Stimulated activated CD4-positive, alpha-beta T cell treated with anti-CD3 and anti-CD28 coated beads, Interleukin-2, amount 100 ng/mL, for 24 hours (primary cell): ENCODE measurements at regions not wholly inside any gene's neighbourhood (a gene's known extent, or its start where the extent isn't known, plus 50 kb on each side); places are given as distances from the start of the nearest gene placed in this dataset.

Experiments used
- DNase-seq, 2 donors: peaks; one replicate each; pipeline ENCODE4 v3.0.0-alpha.2; 2020

DNA sequence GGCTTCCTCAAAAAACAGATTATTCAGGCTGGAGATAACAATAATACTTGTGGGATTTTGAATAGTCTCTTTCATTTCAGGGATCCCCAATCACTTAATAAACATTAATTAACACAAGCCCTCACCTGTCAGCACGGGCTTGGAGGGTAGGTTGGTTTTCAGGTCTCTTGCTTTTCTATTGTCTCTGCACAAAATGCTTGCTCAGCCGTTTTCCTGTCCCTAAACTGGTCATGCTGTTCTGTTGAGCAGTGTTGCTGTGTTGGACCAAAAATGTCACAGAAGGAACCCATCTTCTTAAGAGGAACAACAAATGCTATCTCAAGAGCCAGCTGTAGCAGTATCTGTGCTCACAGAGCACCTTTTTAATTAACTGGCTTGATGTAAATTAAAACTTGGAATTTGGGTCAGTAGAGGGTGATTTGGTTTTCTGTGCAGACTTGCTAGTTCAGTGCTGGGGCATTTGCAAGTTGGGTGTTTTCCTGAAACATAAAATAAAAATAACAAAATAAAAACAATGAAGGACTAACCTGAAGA, 231.8 kb upstream of the CRY1 start:
- DNase-seq: no peak

DNA sequence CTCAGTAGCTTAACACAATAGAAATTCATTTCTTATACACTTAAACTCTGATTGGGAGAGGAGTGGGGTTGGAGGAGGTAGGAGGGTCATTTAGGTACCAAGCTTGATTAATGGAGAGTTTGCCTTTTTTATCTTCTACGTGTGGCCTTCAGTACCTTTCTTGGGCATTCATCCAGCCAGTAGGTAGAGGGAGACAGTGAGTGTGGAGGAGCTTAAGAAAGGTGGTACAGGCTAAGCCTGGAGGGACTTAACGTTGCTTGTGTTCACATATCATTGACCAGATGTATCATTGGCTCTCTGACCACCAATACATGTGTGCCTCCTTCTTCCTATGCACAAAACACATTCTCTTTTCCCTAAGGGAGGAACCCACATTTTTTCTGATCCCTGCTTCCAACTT, 232.9 kb upstream of the CRY1 start:
- DNase-seq: no peak

GRCh38 chr12:107327651-107328182, 234.4 kb upstream of the CRY1 start:
- DNase-seq: no peak

DNA sequence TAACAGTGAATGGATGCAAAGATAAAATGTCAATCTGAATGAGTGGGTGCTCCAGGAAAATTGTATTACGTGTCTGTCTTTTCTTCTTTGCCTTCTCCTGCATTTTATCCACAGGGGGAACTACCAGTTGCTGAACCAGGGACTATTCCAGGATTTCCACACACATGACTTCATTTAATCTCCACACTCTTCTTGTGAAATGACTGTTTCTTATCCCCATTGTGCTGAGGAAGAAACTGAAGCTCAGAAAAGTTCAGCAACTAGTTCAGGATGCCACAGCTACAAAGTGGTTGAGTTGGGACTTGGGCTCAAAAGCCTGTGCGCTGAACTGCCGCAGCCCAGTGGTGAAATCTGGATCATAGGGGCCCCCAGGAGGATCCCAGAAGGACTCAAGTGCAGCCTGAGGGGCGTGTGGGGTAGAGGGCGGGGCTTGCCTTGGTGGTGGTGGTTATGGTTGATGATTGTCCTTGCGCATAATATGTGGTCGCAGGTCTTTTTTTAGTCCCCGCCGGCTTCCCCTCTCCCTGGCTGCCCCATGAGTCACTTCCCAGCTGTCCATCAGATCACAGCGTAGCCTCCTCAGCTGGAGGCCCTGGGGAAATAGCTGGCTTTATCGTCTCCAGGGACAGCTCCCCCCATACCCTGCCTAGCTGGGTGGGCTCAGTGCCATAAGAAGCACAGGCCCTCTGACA, 235.2 kb upstream of the CRY1 start:
- peak in 1 of 2 donors; percentile 31 for DNase-seq

DNA sequence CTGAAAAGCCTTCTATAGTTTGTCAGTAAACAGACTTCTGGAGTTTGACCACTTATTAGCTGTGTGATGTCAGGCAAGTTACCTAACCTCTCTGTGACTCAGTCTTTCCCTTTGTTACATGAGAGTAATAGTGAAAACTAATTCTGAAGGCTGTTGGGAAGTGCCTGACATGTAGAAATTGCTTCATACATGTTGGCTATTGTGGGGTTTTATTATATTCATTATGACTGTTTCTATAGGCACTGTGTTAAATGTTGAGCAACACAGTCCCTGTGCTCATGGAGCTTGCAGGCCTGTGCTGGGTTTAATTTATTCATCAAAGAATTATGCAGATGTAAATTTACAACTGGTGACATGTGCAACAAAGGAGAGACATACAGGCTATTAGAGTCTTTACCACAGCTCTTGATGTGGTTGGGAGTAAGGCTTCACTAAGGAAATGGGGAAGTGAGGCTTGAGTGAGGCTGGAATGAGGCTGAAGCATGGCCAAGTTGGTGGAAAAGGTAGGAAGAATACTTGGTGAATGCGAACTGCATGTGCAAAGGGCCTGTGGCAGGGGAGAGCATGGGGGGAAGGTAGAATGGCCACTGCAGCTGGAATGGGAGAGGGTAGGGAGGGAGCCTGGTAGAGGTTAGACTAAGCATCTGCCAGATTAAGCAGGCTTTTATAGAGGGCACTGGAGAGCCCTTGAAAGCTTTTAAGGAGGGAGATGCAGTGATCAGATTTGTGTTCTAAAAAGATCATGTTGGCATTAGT, 236.4 kb upstream of the CRY1 start:
- DNase-seq: no peak

- DNase-seq: no peak
Observed at GRCh38 chr12:107330831-107331431, 237.6 kb upstream of the CRY1 start.

DNA sequence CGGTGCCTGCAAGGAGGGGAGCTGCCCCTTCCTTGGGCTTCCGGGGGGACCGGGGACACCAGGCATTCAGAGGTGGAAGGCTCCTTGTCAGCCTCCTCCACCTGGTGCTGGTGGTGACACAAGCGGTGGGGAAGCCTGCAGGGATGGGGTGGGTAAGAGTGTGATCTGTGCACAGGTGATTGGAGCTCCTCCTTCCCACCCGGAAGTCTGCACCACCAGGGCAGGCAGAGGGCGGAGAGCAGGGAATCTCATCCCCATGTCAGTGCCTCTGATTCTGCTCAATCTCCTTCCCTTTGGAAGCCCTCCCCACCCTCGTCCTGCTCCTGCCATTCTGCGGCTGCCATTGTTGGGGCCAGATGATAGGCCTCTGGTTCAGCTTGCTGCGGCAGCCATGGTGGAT, 238.1 kb upstream of the CRY1 start:
- no peak for DNase-seq

DNA sequence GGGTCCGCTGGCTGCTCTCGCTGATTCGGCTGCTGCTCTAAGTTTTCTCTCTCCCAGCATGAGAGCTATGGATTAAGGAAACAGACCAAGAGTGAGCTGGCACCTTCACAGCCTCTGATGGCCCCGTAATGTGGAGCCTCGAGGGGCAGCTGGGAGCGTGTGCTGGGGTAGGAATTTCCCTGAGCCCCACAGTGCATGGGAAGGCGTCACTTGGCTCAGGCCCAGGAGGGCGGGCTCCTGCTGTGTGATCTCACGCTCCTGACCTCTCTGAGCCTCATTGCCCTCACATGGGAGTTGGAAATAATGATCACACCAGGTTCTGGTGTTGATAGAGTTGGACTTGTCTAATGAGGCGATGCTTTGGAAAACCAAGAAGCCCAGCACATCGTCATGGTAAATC, 238.6 kb upstream of the CRY1 start:
- DNase-seq: no peak

- DNase-seq: no peak
Observed at GRCh38 chr12:107332743-107333142, 239.4 kb upstream of the CRY1 start.

DNA sequence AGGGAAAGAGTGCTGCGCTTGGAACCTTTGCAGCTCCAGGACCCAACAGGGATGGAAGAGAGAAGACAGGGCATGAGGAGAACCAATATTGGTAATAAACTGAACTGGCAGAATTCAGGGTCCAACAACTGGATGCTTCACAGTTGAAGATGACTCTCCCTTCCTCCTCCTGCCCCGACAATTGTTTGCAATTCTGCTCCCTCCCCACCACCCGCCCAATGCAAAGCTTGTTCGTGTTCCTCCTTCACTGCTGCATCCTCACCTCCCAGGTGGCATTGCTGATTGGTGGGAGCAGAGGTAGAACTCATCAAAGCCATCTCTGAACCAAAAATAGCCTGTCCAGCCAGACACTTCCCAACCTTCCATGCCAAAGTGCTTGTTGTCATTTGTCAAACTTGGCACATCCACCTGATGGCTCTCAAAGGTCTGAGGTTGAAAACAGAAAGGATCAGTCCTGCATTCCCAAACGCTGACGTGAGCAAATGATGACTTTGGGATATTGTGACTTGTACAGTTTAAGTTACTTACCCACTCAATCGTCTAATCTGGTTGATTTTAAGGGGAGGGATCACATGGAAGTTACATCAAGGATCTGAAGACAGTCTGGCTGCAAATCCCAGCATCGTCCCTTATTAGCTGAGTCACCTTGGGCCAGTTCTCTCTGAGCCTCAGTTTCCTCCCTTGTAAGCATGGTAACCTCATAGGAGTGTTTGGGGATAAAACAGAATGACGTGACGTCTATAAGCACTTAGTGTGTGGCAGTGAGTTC, 242.6 kb upstream of the CRY1 start:
- no peak for DNase-seq

- DNase-seq: no peak
Observed at GRCh38 chr12:107336695-107337094, 243.3 kb upstream of the CRY1 start.

DNA sequence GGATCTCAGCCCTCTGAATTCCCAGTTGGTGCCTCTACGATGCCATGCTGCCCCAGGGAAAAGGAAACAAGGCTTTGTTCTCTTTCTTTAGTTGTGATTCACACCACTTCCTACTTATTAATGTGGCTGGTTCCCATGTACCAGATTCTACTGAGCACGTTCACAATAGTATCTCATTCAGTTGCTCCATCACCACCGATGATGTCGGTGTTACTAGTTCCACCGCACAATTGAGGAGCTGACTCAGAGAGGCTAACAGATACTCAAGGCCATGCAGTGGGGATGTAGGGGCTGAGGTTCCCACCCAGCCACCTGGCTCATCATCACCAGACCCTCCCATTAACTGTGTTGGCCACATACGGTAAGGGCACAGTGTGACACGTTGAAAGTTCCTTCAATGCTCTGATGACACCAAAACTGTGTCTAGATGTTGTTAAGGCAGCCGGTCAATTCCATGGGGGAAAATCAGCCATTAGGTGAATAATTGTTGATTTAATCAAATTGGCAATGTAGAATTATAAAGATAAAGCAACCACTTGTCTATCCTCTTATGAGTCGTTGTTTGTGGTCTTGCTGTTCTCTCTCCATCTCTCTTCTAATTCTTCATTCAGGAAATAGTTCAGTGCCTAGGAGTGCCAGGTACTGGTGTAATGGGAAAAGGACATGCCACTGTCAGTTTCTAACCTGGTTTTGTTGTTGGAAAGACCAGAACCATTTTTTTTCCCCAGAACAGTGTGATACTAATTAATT, 244.2 kb upstream of the CRY1 start:
- no peak for DNase-seq

DNA sequence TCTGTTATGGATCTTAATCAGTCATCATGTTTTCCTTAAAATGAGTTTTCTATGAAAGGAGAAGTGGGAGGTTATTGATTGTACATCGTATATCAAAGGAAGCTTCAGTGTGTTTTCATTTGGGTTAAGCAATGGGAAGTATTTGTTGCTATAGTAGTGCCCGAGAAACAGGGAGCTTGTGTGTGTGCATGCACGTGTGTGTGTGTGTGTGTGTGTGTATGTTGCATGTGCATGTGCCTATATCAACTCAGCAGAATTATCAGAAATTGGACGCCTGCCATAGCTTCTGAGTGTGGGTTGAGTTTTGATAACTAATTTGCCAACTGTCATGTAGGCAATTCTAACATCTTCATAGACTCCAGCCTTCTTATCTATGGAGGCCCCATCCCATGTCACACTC, 246.1 kb upstream of the CRY1 start:
- no peak for DNase-seq

DNA sequence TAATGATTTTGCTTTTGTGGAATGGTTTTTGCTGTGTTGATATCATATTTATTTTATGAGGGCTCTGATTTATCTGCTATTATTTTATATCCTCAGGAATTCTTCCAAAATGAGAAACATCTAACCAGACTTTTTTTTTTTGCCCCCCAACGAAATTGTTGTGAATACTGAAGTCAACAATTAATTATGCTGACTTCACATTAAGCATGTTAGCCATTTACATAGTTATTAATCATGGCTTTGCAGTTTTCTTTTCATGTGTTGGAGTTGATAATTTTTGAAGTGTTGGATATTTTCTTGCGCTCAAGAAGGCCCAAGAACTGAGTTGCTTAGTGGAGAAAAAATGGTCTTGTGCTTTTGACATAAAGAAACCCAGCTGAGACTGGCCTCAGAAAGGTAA, 246.6 kb upstream of the CRY1 start:
- no peak for DNase-seq

GRCh38 chr12:107340898-107341297, 247.5 kb upstream of the CRY1 start:
- no peak for DNase-seq

DNA sequence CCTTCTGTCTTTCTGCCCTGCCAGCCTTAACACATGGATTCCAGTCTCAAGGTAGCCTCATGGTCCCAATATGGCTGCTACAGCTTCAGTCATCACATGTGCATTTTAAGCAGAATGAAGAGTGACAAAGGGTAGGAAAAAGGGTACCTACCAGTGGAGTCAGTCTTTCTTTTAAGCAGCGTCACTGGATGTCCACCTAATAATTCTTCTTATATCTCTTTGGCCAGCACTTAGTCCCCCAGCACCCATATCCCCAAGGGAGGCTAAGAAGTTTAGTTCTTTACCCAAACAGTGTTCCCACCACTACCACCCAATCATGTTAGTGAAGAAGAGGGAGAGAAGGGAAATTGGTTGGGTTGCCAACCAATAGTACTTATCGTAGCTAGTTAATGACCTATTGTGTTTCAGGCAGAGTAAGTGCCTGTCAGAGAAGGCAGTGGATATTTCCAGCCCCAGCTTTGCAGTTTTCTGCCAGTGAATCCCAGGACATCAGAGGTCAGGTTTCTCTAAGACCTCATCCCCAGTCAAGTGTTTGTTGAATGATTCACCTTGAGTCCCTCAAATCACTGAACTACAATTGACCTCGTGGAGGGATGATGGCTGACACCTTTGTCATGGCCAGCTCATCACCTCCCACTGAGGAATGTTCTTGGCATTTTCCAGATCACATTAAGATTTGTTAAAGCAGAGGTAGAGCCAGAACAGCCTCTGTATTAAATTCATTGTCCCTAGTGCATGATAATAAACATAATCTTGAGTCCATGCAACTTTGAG, 250.9 kb upstream of the CRY1 start:
- no peak for DNase-seq

- no peak for DNase-seq
Observed at GRCh38 chr12:107347261-107347660, 253.9 kb upstream of the CRY1 start.

DNA sequence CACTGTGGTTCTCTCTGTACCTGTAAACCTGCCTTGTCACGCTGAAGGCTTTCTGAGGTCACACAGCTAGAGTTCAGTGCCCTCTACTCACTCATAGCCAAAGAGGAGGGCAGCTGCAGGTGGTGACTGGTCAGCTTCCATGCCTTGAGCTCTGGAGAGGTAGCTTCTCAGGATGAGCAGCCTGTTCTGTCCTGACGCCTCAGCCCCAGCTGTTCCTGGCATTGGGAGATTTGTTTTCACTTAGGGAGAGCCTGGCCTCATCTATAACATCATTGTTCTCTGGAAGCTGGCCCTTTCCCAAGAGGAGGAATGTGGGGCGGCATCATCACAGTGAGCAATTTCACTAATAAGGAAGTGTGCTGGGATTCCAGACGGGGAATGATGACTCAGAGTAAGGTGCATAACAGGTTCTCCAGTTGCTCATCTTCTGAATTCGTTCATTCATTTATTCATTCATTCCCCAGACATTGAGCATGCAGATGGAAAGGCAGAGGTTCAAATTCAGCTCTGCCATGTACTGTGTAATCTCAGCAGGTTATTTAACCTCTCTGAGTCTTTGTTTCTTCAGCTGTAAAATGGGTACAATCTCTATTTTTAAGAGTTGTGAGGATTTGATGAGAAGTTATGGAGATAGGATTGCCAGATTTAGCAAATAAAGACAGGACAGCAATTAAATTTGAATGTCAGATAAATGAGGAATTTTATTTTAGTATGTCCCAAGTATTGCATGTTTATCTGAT, 255.8 kb upstream of the CRY1 start:
- no peak for DNase-seq

DNA sequence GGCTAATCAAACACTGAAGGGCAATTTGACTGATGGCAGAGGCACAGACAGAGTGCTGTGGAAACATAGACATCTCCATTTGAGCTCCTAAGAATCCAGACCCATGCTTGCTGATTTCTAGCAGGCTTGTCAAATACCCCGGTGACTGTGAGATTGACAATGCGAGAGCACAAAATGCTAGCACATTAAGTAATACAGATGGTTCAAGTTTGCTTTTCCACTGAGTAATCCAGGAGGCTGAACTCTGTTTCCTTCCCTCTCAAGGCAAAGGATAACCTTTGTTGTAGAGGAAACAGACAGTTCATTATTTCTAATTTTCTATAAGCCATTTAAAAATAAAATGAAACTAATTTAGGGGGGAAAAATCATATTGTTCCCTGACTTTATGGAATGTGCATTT, 256.5 kb upstream of the CRY1 start:
- DNase-seq: no peak

DNA sequence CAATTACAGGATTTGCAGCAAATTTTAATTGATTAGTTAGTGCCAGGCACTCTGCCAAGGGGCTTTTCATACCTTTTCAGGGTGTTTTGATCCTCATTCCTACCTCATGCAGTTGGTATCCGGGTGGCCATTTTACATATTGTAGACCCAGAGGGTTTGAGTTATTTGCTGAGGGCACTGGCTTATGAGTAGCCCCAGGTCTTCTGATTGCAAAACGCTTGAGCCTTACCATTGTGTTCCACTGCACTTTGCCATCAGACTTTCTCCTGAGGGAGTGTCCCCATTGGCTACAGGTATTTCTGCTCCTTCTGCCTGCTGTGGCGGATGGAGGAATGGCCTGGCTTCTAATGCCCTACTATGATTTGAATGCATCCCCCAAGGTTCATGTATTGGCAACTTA, 257.8 kb upstream of the CRY1 start:
- no peak for DNase-seq

- no peak for DNase-seq
Observed at GRCh38 chr12:107351713-107352112, 258.4 kb upstream of the CRY1 start.
